ENCODE measurements at regions not wholly inside any gene's neighbourhood (a gene's known extent, or its start where the extent isn't known, plus 50 kb on each side); places are given as distances from the start of the nearest gene placed in this dataset.

DNA sequence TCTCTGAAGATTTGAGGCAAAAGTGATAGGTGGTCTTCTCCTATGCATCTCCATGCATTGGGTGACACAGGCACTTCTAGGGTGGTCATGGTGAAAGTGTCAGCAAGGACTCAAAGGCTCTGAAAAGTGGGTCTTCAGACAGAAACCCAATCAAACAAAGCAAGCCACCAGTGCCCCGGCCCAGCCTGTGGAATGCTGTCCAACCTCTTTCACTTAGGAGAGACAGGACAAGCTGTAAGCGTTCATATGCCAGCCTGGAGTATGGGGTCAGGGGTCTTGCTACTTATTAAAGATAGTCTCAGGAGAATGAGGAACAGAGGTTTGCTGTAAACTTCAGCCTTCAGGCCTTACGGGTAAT is 324.5 kb downstream of the GADD45G start:
- TF ChIP-seq, protein P1, sequence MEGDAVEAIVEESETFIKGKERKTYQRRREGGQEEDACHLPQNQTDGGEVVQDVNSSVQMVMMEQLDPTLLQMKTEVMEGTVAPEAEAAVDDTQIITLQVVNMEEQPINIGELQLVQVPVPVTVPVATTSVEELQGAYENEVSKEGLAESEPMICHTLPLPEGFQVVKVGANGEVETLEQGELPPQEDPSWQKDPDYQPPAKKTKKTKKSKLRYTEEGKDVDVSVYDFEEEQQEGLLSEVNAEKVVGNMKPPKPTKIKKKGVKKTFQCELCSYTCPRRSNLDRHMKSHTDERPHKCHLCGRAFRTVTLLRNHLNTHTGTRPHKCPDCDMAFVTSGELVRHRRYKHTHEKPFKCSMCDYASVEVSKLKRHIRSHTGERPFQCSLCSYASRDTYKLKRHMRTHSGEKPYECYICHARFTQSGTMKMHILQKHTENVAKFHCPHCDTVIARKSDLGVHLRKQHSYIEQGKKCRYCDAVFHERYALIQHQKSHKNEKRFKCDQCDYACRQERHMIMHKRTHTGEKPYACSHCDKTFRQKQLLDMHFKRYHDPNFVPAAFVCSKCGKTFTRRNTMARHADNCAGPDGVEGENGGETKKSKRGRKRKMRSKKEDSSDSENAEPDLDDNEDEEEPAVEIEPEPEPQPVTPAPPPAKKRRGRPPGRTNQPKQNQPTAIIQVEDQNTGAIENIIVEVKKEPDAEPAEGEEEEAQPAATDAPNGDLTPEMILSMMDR (IDR thresholded peaks at IDR 0.05) = no peak
- no peak for TF ChIP-seq EP300 (IDR thresholded peaks at IDR 0.05; ENCODE audit: low read depth)
